ENCODE measurements at regions not wholly inside any gene's neighbourhood (a gene's known extent, or its start where the extent isn't known, plus 50 kb on each side); places are given as distances from the start of the nearest gene placed in this dataset.
A peak's percentile ranks its signal among the peaks of the same experiment; 100 is the strongest.

GRCh38 chr2:230657462-230657861, 55.2 kb upstream of the CAB39 start:
- no peak for DNase-seq (ENCODE audit: low spot score)
- in situ Hi-C loops (cut with MboI; ENCODE audit: low pct_unique_long_range_greater_than_20kb, low sequenced_read_pairs, unreplicated experiment) = no loop called here
- TF ChIP-seq, protein P1, sequence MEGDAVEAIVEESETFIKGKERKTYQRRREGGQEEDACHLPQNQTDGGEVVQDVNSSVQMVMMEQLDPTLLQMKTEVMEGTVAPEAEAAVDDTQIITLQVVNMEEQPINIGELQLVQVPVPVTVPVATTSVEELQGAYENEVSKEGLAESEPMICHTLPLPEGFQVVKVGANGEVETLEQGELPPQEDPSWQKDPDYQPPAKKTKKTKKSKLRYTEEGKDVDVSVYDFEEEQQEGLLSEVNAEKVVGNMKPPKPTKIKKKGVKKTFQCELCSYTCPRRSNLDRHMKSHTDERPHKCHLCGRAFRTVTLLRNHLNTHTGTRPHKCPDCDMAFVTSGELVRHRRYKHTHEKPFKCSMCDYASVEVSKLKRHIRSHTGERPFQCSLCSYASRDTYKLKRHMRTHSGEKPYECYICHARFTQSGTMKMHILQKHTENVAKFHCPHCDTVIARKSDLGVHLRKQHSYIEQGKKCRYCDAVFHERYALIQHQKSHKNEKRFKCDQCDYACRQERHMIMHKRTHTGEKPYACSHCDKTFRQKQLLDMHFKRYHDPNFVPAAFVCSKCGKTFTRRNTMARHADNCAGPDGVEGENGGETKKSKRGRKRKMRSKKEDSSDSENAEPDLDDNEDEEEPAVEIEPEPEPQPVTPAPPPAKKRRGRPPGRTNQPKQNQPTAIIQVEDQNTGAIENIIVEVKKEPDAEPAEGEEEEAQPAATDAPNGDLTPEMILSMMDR (IDR thresholded peaks at IDR 0.05; ENCODE audit: extremely low read depth, insufficient read depth, missing control alignments) = no peak

GRCh38 chr2:230657906-230658305, 54.7 kb upstream of the CAB39 start:
- no peak for DNase-seq (ENCODE audit: low spot score)
- TF ChIP-seq, protein P1 (IDR thresholded peaks at IDR 0.05; ENCODE audit: extremely low read depth, insufficient read depth, missing control alignments) = no peak
- in situ Hi-C loops (cut with MboI; ENCODE audit: low pct_unique_long_range_greater_than_20kb, low sequenced_read_pairs, unreplicated experiment) = no loop called here

GRCh38 chr2:230658577-230658876, 54.1 kb upstream of the CAB39 start:
- TF ChIP-seq, protein P1 (IDR thresholded peaks at IDR 0.05; ENCODE audit: extremely low read depth, insufficient read depth, missing control alignments) = no peak
- in situ Hi-C loops (cut with MboI; ENCODE audit: low pct_unique_long_range_greater_than_20kb, low sequenced_read_pairs, unreplicated experiment) = no loop called here
- DNase-seq (ENCODE audit: low spot score) = no peak

DNA sequence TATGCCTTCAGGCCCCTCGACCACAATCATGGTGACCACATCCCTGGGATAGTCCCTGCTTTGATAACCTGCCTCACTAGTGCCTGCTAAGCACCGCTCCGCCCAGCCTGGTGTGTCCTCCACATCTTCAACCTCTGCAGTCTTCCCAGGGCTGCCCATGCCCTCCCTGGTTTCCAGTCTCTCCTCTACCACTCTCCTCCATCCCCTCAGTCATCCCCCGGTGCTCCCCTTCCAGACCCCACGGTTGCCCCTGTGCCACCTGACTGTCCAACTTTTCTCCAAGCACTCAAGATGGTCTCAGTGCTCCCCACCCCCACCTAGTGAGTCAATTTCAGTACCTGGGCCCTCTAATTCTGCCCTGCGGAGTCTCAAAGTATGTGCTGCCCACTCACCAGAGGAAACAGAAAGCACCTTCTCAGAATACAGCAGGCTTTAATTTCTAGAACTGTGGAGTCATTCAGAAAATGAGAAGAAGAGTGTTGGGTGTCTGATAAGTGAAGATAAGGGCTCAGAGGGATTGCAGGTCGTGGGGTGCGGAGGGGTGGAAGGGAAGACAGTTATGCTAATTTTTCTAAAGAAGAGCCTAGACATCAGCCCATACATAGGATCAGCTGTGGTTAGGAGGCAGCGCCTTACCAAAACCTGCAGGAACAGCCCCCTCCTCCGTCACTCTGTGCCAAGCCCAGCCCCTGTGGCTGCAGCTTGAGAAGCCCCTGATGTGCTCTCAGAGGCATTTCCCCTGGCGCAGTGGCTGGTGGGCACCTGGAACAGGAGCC, 53.6 kb upstream of the CAB39 start:
- peak; percentile 75 for DNase-seq (ENCODE audit: low spot score)

DNA sequence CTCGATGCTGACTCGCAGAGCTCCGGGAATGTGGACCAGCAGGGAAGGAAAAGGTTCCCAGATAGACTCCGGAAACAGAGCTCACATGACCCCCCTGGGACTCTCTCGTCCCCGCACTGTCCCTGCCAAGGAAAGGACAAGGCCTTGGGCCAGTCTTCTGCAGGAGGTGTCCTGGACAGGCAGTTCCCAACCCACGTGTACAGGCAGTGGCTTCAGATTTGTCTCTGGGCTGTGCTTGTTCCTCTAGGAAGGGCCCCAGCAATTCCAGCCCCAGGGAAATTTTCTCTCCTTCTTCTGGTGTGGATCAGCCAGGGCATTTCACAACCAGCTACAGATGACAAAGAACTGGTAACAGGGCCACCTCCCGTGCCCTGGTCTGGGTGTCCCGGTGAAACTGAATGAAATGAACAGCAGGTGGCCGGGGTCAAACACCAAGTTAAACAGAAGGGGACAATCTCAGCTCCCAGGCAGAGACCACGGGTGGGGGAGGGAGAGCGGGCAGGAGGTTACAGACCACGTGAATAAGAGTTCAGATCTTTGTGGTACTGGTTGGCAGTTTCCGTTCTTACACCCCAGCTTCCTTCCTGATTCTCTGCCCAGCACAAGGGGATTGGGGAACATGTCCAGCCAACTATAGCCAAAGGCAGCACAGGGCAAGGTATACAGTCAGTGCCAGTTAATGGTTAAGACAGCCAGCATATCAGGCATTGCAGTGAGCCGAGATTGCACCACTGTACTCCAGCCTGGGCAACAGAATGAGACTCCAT, 52.2 kb upstream of the CAB39 start:
- TF ChIP-seq, protein P1 (IDR thresholded peaks at IDR 0.05; ENCODE audit: extremely low read depth, insufficient read depth, missing control alignments) = peak; percentile 11
- in situ Hi-C loops (cut with MboI; ENCODE audit: low pct_unique_long_range_greater_than_20kb, low sequenced_read_pairs, unreplicated experiment) = no loop called here

More for the DNA sequence above, 53.6 kb upstream of the CAB39 start:
- TF ChIP-seq, protein P1 (IDR thresholded peaks at IDR 0.05; ENCODE audit: extremely low read depth, insufficient read depth, missing control alignments) = no peak
- in situ Hi-C loops (cut with MboI; ENCODE audit: low pct_unique_long_range_greater_than_20kb, low sequenced_read_pairs, unreplicated experiment) = no loop called here

DNA sequence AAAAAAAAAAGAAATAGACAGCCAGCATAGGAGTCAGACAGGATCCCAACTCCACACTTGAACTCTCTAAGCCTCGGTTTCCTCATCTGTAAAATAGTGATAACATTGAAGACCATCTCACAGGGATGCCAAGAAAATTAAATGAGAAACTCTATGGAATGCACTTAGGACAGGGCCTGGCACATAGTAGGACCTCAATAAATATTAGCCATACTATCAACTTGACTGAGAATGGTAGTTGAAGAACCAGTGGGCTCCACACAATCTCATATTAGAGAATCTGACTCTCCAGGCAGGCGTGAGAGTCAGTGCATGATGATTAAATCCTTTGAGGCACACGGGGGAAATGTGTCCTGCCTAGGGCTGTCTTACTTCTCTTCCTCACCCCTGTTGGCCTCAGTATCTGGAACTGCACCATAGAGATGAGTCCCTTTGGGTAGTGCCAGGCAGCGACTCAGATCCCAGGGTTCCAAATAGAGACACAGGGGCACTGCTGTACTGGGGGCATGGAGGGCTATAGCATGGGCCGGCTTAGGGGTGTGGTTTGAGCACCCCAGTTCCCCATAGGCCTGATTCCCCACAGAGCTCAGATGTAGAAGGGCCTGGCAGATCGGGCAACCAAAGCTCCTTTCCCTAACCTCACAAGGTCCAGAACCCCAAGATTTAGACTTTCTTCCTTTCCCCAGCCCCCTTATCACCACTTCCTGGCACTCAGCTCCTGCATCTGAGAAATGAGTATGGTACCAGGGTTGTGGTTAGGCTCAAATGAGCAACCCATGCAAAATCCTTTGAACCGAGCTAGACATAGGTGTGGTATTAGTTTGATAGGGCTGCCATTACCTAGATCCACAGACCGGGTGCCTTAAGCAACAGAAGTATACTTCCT, 51.3 kb upstream of the CAB39 start:
- DNase-seq (ENCODE audit: low spot score) = no peak
- in situ Hi-C loops (cut with MboI; ENCODE audit: low pct_unique_long_range_greater_than_20kb, low sequenced_read_pairs, unreplicated experiment) = no loop called here
- TF ChIP-seq, protein P1 (IDR thresholded peaks at IDR 0.05; ENCODE audit: extremely low read depth, insufficient read depth, missing control alignments) = no peak

More for the DNA sequence above, 52.2 kb upstream of the CAB39 start:
- no peak for DNase-seq (ENCODE audit: low spot score)
